BE2C (cell line): ENCODE measurements at regions not wholly inside any gene's neighbourhood (a gene's known extent, or its start where the extent isn't known, plus 50 kb on each side); places are given as distances from the start of the nearest gene placed in this dataset.

Experiments
- DNase-seq: peaks from one replicate; pipeline ENCODE4 v3.0.0-alpha.2; 2020
- H3K27me3 ChIP-seq: fragments of 250-450 bp; sonication (Bioruptor Pico); 2 replicates; pipeline ENCODE4 v1.5.1; 2020; ENCODE audit warnings: mild to moderate bottlenecking
- H3K36me3 ChIP-seq: fragments of 250-450 bp; sonication (Bioruptor Pico); 2 replicates; pipeline ENCODE4 v1.5.1; 2020; ENCODE audit warnings: mild to moderate bottlenecking
- H3K4me1 ChIP-seq: fragments of 250-450 bp; sonication (Bioruptor Pico); 2 replicates; pipeline ENCODE4 v1.5.1; 2020
- H3K4me3 ChIP-seq: 2 replicates; pipeline ENCODE4 v1.5.1; 2011; ENCODE audit warnings: low read depth, low read length
- H3K9me3 ChIP-seq: fragments of 250-450 bp; sonication (Bioruptor Pico); 2 replicates; pipeline ENCODE4 v1.5.1; 2020
- CTCF ChIP-seq: IDR thresholded peaks from 2 replicates; pipeline ENCODE4 v1.5.1; 2012; ENCODE audit warnings: mild to moderate bottlenecking, low read depth, low read length

GRCh38 chr2:217361483-217361880, 501.6 kb upstream of the TNP1 start:
- no peaks in the 10 kb centered on the region for H3K36me3 ChIP-seq
- H3K4me3 ChIP-seq = no peak overlapping the region
- no peaks in the 10 kb centered on the region for H3K27me3 ChIP-seq
- no peak for DNase-seq
- H3K4me1 ChIP-seq = peaks cover 9% of the 10 kb centered on the region
- no peaks in the 10 kb centered on the region for H3K9me3 ChIP-seq
- TF ChIP-seq CTCF = no peak

- DNase-seq = peak; percentile 26
- no peak for TF ChIP-seq CTCF
- no peaks in the 10 kb centered on the region for H3K9me3 ChIP-seq
- H3K4me1 ChIP-seq = peaks cover 9% of the 10 kb centered on the region
- H3K27me3 ChIP-seq = no peaks in the 10 kb centered on the region
- H3K36me3 ChIP-seq = no peaks in the 10 kb centered on the region
- no peak overlapping the region for H3K4me3 ChIP-seq
These were observed 501.1 kb upstream of the TNP1 start for GRCh38 chr2:217360781-217361482.

- TF ChIP-seq CTCF = no peak
- no peak overlapping the region for H3K4me3 ChIP-seq
- H3K27me3 ChIP-seq = no peaks in the 10 kb centered on the region
- H3K36me3 ChIP-seq = no peaks in the 10 kb centered on the region
- DNase-seq = no peak
- no peaks in the 10 kb centered on the region for H3K9me3 ChIP-seq
- peaks cover 9% of the 10 kb centered on the region for H3K4me1 ChIP-seq
These were observed 500.2 kb upstream of the TNP1 start for GRCh38 chr2:217360111-217360510.

DNA sequence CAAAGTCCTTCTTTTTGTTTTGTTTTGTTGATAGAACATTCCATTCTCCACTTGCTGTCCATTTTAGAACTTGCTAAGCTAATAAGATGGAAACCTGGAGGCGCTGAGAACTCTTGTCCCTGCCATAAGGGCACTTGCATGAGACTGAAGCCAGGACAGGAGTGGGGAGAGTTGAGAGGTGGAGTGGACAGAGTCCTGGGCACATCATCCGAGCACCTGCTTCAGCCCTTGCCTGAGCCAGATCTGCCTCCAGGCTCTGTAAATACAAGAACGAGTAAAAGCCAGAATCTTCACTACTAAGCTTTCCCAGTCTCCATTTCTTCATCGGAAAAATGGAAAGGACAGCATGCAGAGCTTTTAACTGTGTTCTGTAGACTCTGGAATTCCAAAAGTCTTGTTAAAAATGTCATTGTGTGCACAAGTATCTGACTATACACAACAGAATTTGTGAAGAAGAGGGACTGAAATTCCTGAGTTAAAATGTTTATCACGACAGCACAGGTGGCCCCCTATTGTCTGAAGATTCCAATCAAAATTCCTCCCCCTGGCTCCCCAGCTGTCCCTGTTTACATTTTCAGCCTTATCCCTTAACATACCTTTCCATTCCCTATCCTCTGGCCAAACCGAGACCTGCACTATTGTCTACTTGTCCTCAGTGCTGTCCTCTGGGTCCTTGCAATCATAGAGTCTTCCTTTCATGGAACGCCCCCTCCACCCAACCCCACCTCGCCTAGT, 498.2 kb upstream of the TNP1 start:
- peaks cover 9% of the 10 kb centered on the region for H3K4me1 ChIP-seq
- TF ChIP-seq CTCF = no peak
- DNase-seq = no peak

GRCh38 chr2:217356781-217357180, 496.9 kb upstream of the TNP1 start:
- Histone ChIP-seq H3K27me3 (no peaks in the 10 kb centered on the region), H3K4me1 (peaks cover 9% of the 10 kb centered on the region)

More for the DNA sequence above, 498.2 kb upstream of the TNP1 start:
- H3K27me3 ChIP-seq = no peaks in the 10 kb centered on the region
- no peaks in the 10 kb centered on the region for H3K9me3 ChIP-seq
- no peak overlapping the region for H3K4me3 ChIP-seq
- H3K36me3 ChIP-seq = no peaks in the 10 kb centered on the region

More at GRCh38 chr2:217356781-217357180, 496.9 kb upstream of the TNP1 start:
- Histone ChIP-seq H3K36me3 (no peaks in the 10 kb centered on the region), H3K4me3 (no peak overlapping the region), H3K9me3 (no peaks in the 10 kb centered on the region)
- TF ChIP-seq CTCF = no peak
- DNase-seq = no peak
